ENCODE measurements at regions not wholly inside any gene's neighbourhood (a gene's known extent, or its start where the extent isn't known, plus 50 kb on each side); places are given as distances from the start of the nearest gene placed in this dataset.

- TF ChIP-seq CTCF (IDR thresholded peaks at IDR 0.05; ENCODE audit: unreplicated experiment) = no peak
Observed at GRCh38 chr11:122344215-122344614, 228.2 kb upstream of the BLID start.

GRCh38 chr11:122343210-122343609, 227.2 kb upstream of the BLID start:
- Mint-ChIP-seq H3K27ac (ENCODE audit: unreplicated experiment) (no peak overlapping the region), H3K4me1 (ENCODE audit: unreplicated experiment) (no peaks in the 10 kb centered on the region), H3K9me3 (ENCODE audit: unreplicated experiment) (no peaks in the 10 kb centered on the region), H3K4me3 (ENCODE audit: unreplicated experiment) (no peak overlapping the region), H3K27me3 (ENCODE audit: unreplicated experiment) (no peaks in the 10 kb centered on the region), H3K36me3 (ENCODE audit: low read depth, unreplicated experiment) (no peaks in the 10 kb centered on the region)
- TF ChIP-seq CTCF (IDR thresholded peaks at IDR 0.05; ENCODE audit: unreplicated experiment) = no peak
- DNase-seq (ENCODE audit: low spot score) = no peak

More at GRCh38 chr11:122344215-122344614, 228.2 kb upstream of the BLID start:
- H3K4me3 Mint-ChIP-seq (ENCODE audit: unreplicated experiment) = no peak overlapping the region
- H3K4me1 Mint-ChIP-seq (ENCODE audit: unreplicated experiment) = no peaks in the 10 kb centered on the region
- H3K9me3 Mint-ChIP-seq (ENCODE audit: unreplicated experiment) = no peaks in the 10 kb centered on the region
- no peaks in the 10 kb centered on the region for H3K36me3 Mint-ChIP-seq (ENCODE audit: low read depth, unreplicated experiment)
- DNase-seq (ENCODE audit: low spot score) = no peak
- no peak overlapping the region for H3K27ac Mint-ChIP-seq (ENCODE audit: unreplicated experiment)
- no peaks in the 10 kb centered on the region for H3K27me3 Mint-ChIP-seq (ENCODE audit: unreplicated experiment)

GRCh38 chr11:122342089-122342744, 226.2 kb upstream of the BLID start:
- Mint-ChIP-seq H3K36me3 (ENCODE audit: low read depth, unreplicated experiment) (no peaks in the 10 kb centered on the region), H3K27me3 (ENCODE audit: unreplicated experiment) (no peaks in the 10 kb centered on the region), H3K27ac (ENCODE audit: unreplicated experiment) (no peak overlapping the region), H3K4me3 (ENCODE audit: unreplicated experiment) (no peak overlapping the region), H3K9me3 (ENCODE audit: unreplicated experiment) (no peaks in the 10 kb centered on the region), H3K4me1 (ENCODE audit: unreplicated experiment) (peaks cover 4% of the 10 kb centered on the region)
- no peak for DNase-seq (ENCODE audit: low spot score)
- TF ChIP-seq CTCF (IDR thresholded peaks at IDR 0.05; ENCODE audit: unreplicated experiment) = no peak

DNA sequence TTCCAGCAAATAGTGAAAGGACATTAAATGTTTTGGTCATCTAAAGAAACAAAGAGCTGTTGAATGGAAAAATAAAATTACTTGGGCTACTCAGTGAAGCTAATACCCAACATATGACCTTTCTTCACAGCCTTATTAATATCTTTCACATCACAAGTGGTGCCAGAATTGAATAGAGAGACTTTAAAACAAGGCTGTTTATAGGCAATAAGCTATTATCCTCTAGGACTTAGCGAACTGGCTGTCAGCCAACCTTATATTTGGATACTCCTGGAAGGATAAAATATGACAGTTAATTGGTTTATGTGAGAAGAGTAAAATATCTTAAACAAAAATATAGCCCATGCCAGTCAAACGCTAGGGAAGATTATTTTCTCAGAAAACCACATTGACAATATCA, 225.5 kb upstream of the BLID start:
- Mint-ChIP-seq H3K4me1 (ENCODE audit: unreplicated experiment) (peaks cover 4% of the 10 kb centered on the region), H3K36me3 (ENCODE audit: low read depth, unreplicated experiment) (no peaks in the 10 kb centered on the region), H3K27ac (ENCODE audit: unreplicated experiment) (no peak overlapping the region), H3K27me3 (ENCODE audit: unreplicated experiment) (no peaks in the 10 kb centered on the region), H3K9me3 (ENCODE audit: unreplicated experiment) (no peaks in the 10 kb centered on the region), H3K4me3 (ENCODE audit: unreplicated experiment) (no peak overlapping the region)
- DNase-seq (ENCODE audit: low spot score) = no peak
- no peak for TF ChIP-seq CTCF (IDR thresholded peaks at IDR 0.05; ENCODE audit: unreplicated experiment)

GRCh38 chr11:122340607-122341290, 224.7 kb upstream of the BLID start:
- Mint-ChIP-seq H3K9me3 (ENCODE audit: unreplicated experiment) (no peaks in the 10 kb centered on the region), H3K27me3 (ENCODE audit: unreplicated experiment) (no peaks in the 10 kb centered on the region), H3K4me3 (ENCODE audit: unreplicated experiment) (no peak overlapping the region), H3K4me1 (ENCODE audit: unreplicated experiment) (peaks cover 4% of the 10 kb centered on the region), H3K27ac (ENCODE audit: unreplicated experiment) (no peak overlapping the region), H3K36me3 (ENCODE audit: low read depth, unreplicated experiment) (no peaks in the 10 kb centered on the region)
- no peak for DNase-seq (ENCODE audit: low spot score)
- TF ChIP-seq CTCF (IDR thresholded peaks at IDR 0.05; ENCODE audit: unreplicated experiment) = no peak
